ENCODE measurements at regions not wholly inside any gene's neighbourhood (a gene's known extent, or its start where the extent isn't known, plus 50 kb on each side); places are given as distances from the start of the nearest gene placed in this dataset.

GRCh38 chr7:32142649-32143048 lies 72.4 kb upstream of the PDE1C start:
- DNase-seq: no peak

DNA sequence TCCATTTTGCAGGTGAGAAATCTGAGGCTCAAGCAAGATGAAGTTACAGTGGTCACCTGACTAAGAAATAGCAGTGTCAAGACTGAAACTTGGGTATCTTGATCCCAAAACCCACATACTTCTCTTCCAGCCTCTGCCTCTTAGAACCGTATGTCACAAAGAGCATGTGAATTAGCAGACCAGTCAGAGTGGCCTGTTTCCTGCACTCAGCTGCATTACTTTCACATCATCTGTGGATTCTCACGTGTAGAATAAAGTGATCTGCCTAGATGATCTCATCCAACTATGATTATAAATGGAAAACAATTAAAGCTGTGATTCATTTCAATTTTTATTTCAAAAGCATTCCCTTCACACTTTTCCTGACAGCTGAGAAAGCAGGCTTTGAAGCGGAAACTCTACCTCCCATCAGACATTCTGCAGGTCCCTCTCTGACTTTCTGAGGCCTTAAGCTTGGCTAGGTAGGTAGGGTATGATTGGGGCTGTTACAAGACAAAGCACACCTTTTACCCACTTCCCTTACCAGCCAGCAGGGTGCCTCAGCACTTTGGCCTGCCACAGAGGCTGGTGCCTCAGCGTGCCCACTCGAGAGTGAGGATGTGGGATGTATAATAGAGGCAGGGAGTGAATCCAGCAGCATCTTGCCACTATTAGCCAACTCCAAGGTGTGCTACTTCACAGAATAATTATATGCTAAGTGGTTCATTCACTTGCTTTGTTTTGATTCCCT lies 70.2 kb upstream of the PDE1C start:
- no peak for DNase-seq

DNA sequence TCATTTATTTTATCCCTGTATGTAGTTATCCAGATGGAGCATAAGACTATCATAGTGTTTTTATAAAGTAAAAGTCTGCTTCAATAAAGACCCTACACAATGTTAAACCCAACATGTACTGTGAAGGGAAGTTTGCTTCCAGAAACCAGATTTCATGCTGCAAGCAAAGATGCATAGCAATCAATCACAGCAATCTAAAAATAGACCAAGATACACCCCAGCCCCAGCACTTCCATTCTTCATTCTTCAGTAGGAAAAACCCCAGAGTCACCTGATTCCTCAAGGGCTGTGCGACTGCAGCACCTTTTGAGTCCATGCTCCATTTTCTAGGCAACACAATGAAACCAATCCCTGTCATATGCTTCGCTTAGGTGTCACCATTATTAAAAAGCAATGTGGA lies 66.9 kb upstream of the PDE1C start:
- no peak for DNase-seq

- DNase-seq: no peak
Measured at GRCh38 chr7:32131091-32131490, 60.9 kb upstream of the PDE1C start.

DNA sequence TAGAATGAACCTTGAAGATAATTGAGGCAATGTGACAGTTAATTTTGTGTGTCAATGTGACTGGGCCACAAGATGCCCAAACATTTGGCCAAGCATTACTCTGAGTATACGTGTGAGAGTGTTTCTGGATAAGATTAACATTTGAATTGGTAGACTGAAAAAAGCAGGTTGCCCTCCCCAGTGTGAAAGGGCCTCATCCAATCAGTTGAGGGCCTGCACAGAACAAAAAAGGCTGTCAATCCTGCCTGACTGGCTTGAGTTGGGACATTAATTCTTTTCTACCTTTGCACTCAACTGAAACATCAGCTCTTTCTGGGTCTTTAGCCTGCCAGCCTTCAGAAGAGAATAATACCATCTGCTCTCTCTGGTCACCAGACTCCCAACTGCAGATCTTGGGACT lies 56.6 kb upstream of the PDE1C start:
- DNase-seq: no peak
